Mesodermal cell (in vitro differentiated cells): ENCODE measurements at regions not wholly inside any gene's neighbourhood (a gene's known extent, or its start where the extent isn't known, plus 50 kb on each side); places are given as distances from the start of the nearest gene placed in this dataset.
A peak's percentile ranks its signal among the peaks of the same experiment; 100 is the strongest.
"Not testable (repeated sequence)": the region's sequence is repeated elsewhere in the genome, so short reads cannot be mapped to it uniquely, and the experiment has no call there.

Experiments used
- H3K27ac ChIP-seq: 2 replicates; pipeline ENCODE4 v1.7.0; 2013; ENCODE audit warnings: mild to moderate bottlenecking, low read depth, low read length, moderate library complexity; ENCODE audit not compliant: severe bottlenecking
- H3K36me3 ChIP-seq: 2 replicates; pipeline ENCODE4 v1.7.1; 2013; ENCODE audit warnings: mild to moderate bottlenecking, low read length, moderate library complexity; ENCODE audit not compliant: control insufficient read depth, insufficient read depth
- H3K4me1 ChIP-seq: one replicate; pipeline ENCODE4 v1.7.1; 2013; ENCODE audit warnings: mild to moderate bottlenecking, low read length; ENCODE audit not compliant: insufficient read depth, control insufficient read depth, poor library complexity, severe bottlenecking
- H3K4me3 ChIP-seq: 2 replicates; pipeline ENCODE4 v1.7.0; 2013; ENCODE audit warnings: low read length, control low read depth, mild to moderate bottlenecking; ENCODE audit not compliant: insufficient read depth, poor library complexity, severe bottlenecking; ENCODE audit errors: extremely low read depth
- H3K9me3 ChIP-seq: 2 replicates; pipeline ENCODE4 v1.7.1; 2013; ENCODE audit warnings: mild to moderate bottlenecking, low read length, moderate library complexity; ENCODE audit not compliant: control insufficient read depth
- WGBS, 2 experiments: methylation state at CpG; one replicate each; pipeline ENCODE4 v1.1.5; 2013; ENCODE audit warnings: missing lambda C conversion rate in 2 of 2; ENCODE audit not compliant: insufficient coverage in 2 of 2; 5-methylcytosine and 5-hydroxymethylcytosine counted together

GRCh38 chr1:91605566-91605965, 104.9 kb downstream of the CDC7 start:
- Histone ChIP-seq H3K27ac (no peak overlapping the region), H3K36me3 (no peaks in the 10 kb centered on the region), H3K4me3 (no peak overlapping the region), H3K9me3 (no peaks in the 10 kb centered on the region), H3K4me1 (peaks cover 15% of the 10 kb centered on the region)
- WGBS, 2 experiments = 62% methylated on average over 3 of the region's 3 CpGs; no CpG with 5 or more reads in 1 of the 2 experiments

GRCh38 chr1:91606546-91607078, 106.0 kb downstream of the CDC7 start:
- Histone ChIP-seq H3K36me3 (no peaks in the 10 kb centered on the region), H3K27ac (no peak overlapping the region), H3K4me1 (peaks cover 19% of the 10 kb centered on the region), H3K9me3 (no peaks in the 10 kb centered on the region), H3K4me3 (no peak overlapping the region)
- WGBS, 2 experiments = 100% methylated on average over 2 to 3 of the region's 7 CpGs

- H3K27ac ChIP-seq, H3K9me3 ChIP-seq, H3K4me3 ChIP-seq, H3K36me3 ChIP-seq: not testable (repeated sequence)
- peaks cover 25% of the 10 kb centered on the region for H3K4me1 ChIP-seq
- WGBS, 2 experiments = no CpG with 5 or more reads among the region's 3 CpGs
These were observed 107.0 kb downstream of the CDC7 start for GRCh38 chr1:91607686-91608085.

- WGBS, 2 experiments = 84 to 89% methylated on average over 5 of the region's 5 CpGs
- Histone ChIP-seq H3K9me3 (no peaks in the 10 kb centered on the region), H3K4me3 (no peak overlapping the region), H3K36me3 (no peaks in the 10 kb centered on the region), H3K27ac (peak overlapping the region; percentile 88), H3K4me1 (peaks cover 33% of the 10 kb centered on the region)
These were observed 108.2 kb downstream of the CDC7 start for GRCh38 chr1:91608876-91609275.

GRCh38 chr1:91609551-91609950, 108.9 kb downstream of the CDC7 start:
- H3K36me3 ChIP-seq = no peaks in the 10 kb centered on the region
- 83 to 84% methylated on average over 4 to 5 of the region's 5 CpGs for WGBS, 2 experiments
- H3K4me1 ChIP-seq = peaks cover 33% of the 10 kb centered on the region
- no peak overlapping the region for H3K4me3 ChIP-seq
- peak overlapping the region; percentile 88 for H3K27ac ChIP-seq
- H3K9me3 ChIP-seq = no peaks in the 10 kb centered on the region

- no peak overlapping the region for H3K4me3 ChIP-seq
- WGBS, 2 experiments = 100% methylated on average over 1 of the region's 2 CpGs; no CpG with 5 or more reads in 1 of the 2 experiments
- no peaks in the 10 kb centered on the region for H3K9me3 ChIP-seq
- peak overlapping the region; percentile 88 for H3K27ac ChIP-seq
- H3K36me3 ChIP-seq = no peaks in the 10 kb centered on the region
- H3K4me1 ChIP-seq = peaks cover 33% of the 10 kb centered on the region
These were observed 109.5 kb downstream of the CDC7 start for GRCh38 chr1:91610102-91610501.

- H3K4me1 ChIP-seq = peaks cover 33% of the 10 kb centered on the region
- no peaks in the 10 kb centered on the region for H3K9me3 ChIP-seq
- H3K4me3 ChIP-seq = no peak overlapping the region
- WGBS, 2 experiments = 88 to 97% methylated on average over 3 to 4 of the region's 6 CpGs
- no peaks in the 10 kb centered on the region for H3K36me3 ChIP-seq
- peak overlapping the region; percentile 4 for H3K27ac ChIP-seq
These were observed 110.1 kb downstream of the CDC7 start for GRCh38 chr1:91610789-91611188.

GRCh38 chr1:91611483-91611917, 110.8 kb downstream of the CDC7 start:
- Histone ChIP-seq H3K27ac (peak overlapping the region; percentile 73), H3K9me3 (no peaks in the 10 kb centered on the region), H3K36me3 (no peaks in the 10 kb centered on the region), H3K4me1 (peaks cover 33% of the 10 kb centered on the region), H3K4me3 (no peak overlapping the region)
- WGBS, 2 experiments = 46 to 47% methylated on average over 3 to 9 of the region's 12 CpGs

GRCh38 chr1:91613595-91613994, 112.9 kb downstream of the CDC7 start:
- no CpG with 5 or more reads among the region's 1 CpG for WGBS, 2 experiments
- Histone ChIP-seq H3K4me1 (peaks cover 31% of the 10 kb centered on the region), H3K4me3 (no peak overlapping the region), H3K36me3 (no peaks in the 10 kb centered on the region), H3K9me3 (no peaks in the 10 kb centered on the region), H3K27ac (no peak overlapping the region)

GRCh38 chr1:91616712-91617111, 116.1 kb downstream of the CDC7 start:
- Histone ChIP-seq H3K9me3 (no peaks in the 10 kb centered on the region), H3K4me3 (no peak overlapping the region), H3K27ac (no peak overlapping the region), H3K36me3 (no peaks in the 10 kb centered on the region), H3K4me1 (peaks cover 16% of the 10 kb centered on the region)
- WGBS, 2 experiments = 100% methylated on average over 2 to 3 of the region's 3 CpGs

- no peaks in the 10 kb centered on the region for H3K36me3 ChIP-seq
- no peak overlapping the region for H3K4me3 ChIP-seq
- H3K9me3 ChIP-seq = no peaks in the 10 kb centered on the region
- 35 to 42% methylated on average over 3 to 5 of the region's 5 CpGs for WGBS, 2 experiments
- peaks cover 11% of the 10 kb centered on the region for H3K4me1 ChIP-seq
- no peak overlapping the region for H3K27ac ChIP-seq
These were observed 116.7 kb downstream of the CDC7 start for GRCh38 chr1:91617285-91617765.
